Kidney epithelial cell (primary cell): ENCODE measurements at regions not wholly inside any gene's neighbourhood (a gene's known extent, or its start where the extent isn't known, plus 50 kb on each side); places are given as distances from the start of the nearest gene placed in this dataset.

Source experiments
- DNase-seq: peaks from one replicate; pipeline ENCODE4 v3.0.0-alpha.2; 2010; ENCODE audit warnings: low read depth
- H3K27me3 ChIP-seq: 2 replicates; pipeline ENCODE4 v1.6.0; 2011; ENCODE audit warnings: low read length; ENCODE audit not compliant: control insufficient read depth, insufficient read depth
- H3K36me3 ChIP-seq: 2 replicates; pipeline ENCODE4 v1.5.1; 2011; ENCODE audit warnings: low read length; ENCODE audit not compliant: control insufficient read depth, insufficient read depth
- H3K4me3 ChIP-seq: 2 replicates; pipeline ENCODE4 v1.5.1; 2011; ENCODE audit warnings: low read depth, mild to moderate bottlenecking, control low read depth, low read length
- CTCF ChIP-seq: IDR thresholded peaks from 2 replicates; pipeline ENCODE4 v1.5.1; 2011; ENCODE audit warnings: mild to moderate bottlenecking, moderate library complexity, low read length, control low read depth, inconsistent platforms; ENCODE audit not compliant: insufficient read depth, poor library complexity, severe bottlenecking

- DNase-seq = no peak
- no peaks in the 10 kb centered on the region for H3K36me3 ChIP-seq
- H3K4me3 ChIP-seq = no peak overlapping the region
- no peak for TF ChIP-seq CTCF
- no peaks in the 10 kb centered on the region for H3K27me3 ChIP-seq
Measured at GRCh38 chr5:27810458-27810857, 772.1 kb upstream of the CDH9 start.

GRCh38 chr5:27797220-27797619, 758.8 kb upstream of the CDH9 start:
- no peak for TF ChIP-seq CTCF
- Histone ChIP-seq H3K27me3 (no peaks in the 10 kb centered on the region), H3K4me3 (no peak overlapping the region), H3K36me3 (no peaks in the 10 kb centered on the region)
- no peak for DNase-seq

- Histone ChIP-seq H3K4me3 (no peak overlapping the region), H3K36me3 (no peaks in the 10 kb centered on the region), H3K27me3 (no peaks in the 10 kb centered on the region)
- DNase-seq = no peak
- TF ChIP-seq CTCF = no peak
Measured at GRCh38 chr5:27788184-27788583, 749.8 kb upstream of the CDH9 start.

GRCh38 chr5:27784317-27784716, 745.9 kb upstream of the CDH9 start:
- Histone ChIP-seq H3K4me3 (no peak overlapping the region), H3K36me3 (no peaks in the 10 kb centered on the region), H3K27me3 (no peaks in the 10 kb centered on the region)
- no peak for DNase-seq
- TF ChIP-seq CTCF = no peak

- no peak overlapping the region for H3K4me3 ChIP-seq
- no peak for DNase-seq
- no peaks in the 10 kb centered on the region for H3K36me3 ChIP-seq
- no peaks in the 10 kb centered on the region for H3K27me3 ChIP-seq
- no peak for TF ChIP-seq CTCF
Measured at GRCh38 chr5:27778121-27778520, 739.7 kb upstream of the CDH9 start.

- no peaks in the 10 kb centered on the region for H3K27me3 ChIP-seq
- TF ChIP-seq CTCF = no peak
- no peak overlapping the region for H3K4me3 ChIP-seq
- no peaks in the 10 kb centered on the region for H3K36me3 ChIP-seq
- DNase-seq = no peak
Measured at GRCh38 chr5:27773636-27774035, 735.2 kb upstream of the CDH9 start.
